Spleen (tissue), 7 donors: ENCODE measurements at regions not wholly inside any gene's neighbourhood (a gene's known extent, or its start where the extent isn't known, plus 50 kb on each side); places are given as distances from the start of the nearest gene placed in this dataset.

ENCODE experiments used
- POLR2A ChIP-seq, 3 donors: fragments of 450-650 bp; IDR thresholded peaks; one replicate each; pipeline ENCODE4 v1.5.1; 2017; ENCODE audit warnings: antibody characterized with exemption in 3 of 3, mild to moderate bottlenecking in 1 of 3
- TF ChIP-seq, protein P1 (sequence below), 11 experiments: fragments of 200-600 bp in 7 of 11; fragments of 450-650 bp in 4 of 11; sonication (generic) in 4 of 11; IDR thresholded peaks in 8 of 11; conservative IDR thresholded peaks in 3 of 11; 1 replicate in 7 of 11; 2 replicates in 4 of 11; pipeline versions ENCODE4 v1.4.0 to v1.8.0; 2016 to 2021; ENCODE audit warnings: antibody characterized with exemption in 11 of 11, inconsistent platforms in 4 of 11, mild to moderate bottlenecking in 1 of 11
- donor health status: DM: no; HTN: no; CAD: no; lungs with moderate emphysema.
- donor health status: DM: no; HTN: no; CAD: no.
- donor health status: DM: no; HTN: no; CAD: no.

DNA sequence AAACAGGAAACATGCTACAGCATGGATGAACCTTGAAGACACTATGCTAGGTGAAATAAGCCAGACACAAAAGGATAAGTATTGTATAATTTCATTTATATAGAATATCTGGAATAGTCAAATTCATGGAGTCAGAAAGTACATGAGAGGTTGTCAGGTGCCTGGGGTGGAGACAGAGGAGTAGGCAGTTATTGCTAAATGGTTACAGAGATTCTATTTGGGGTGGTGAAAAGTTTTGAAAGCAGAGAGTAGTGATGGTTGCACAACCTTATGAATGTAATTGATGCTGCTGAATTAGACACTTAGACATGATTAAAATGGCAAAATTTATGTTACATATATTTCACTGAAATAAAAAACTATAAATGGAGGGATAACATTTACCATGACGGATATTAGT lies 197.4 kb downstream of the VAPA start:
- TF ChIP-seq POLR2A (IDR thresholded peaks at IDR 0.05): no peak
- TF ChIP-seq, protein P1, sequence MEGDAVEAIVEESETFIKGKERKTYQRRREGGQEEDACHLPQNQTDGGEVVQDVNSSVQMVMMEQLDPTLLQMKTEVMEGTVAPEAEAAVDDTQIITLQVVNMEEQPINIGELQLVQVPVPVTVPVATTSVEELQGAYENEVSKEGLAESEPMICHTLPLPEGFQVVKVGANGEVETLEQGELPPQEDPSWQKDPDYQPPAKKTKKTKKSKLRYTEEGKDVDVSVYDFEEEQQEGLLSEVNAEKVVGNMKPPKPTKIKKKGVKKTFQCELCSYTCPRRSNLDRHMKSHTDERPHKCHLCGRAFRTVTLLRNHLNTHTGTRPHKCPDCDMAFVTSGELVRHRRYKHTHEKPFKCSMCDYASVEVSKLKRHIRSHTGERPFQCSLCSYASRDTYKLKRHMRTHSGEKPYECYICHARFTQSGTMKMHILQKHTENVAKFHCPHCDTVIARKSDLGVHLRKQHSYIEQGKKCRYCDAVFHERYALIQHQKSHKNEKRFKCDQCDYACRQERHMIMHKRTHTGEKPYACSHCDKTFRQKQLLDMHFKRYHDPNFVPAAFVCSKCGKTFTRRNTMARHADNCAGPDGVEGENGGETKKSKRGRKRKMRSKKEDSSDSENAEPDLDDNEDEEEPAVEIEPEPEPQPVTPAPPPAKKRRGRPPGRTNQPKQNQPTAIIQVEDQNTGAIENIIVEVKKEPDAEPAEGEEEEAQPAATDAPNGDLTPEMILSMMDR (IDR thresholded peaks at IDR 0.05 in 8 of 11, conservative IDR thresholded peaks at IDR 0.05 in 3 of 11): no peak
